Erythroblast (primary cell): ENCODE measurements at regions not wholly inside any gene's neighbourhood (a gene's known extent, or its start where the extent isn't known, plus 50 kb on each side); places are given as distances from the start of the nearest gene placed in this dataset.
"Not testable (repeated sequence)": the region's sequence is repeated elsewhere in the genome, so short reads cannot be mapped to it uniquely, and the experiment has no call there.

ENCODE experiments used
- GATA1 ChIP-seq: IDR thresholded peaks from 2 replicates; pipeline ENCODE4 v1.6.1; 2011; ENCODE audit warnings: low read depth, mild to moderate bottlenecking, control low read depth, low read length, moderate library complexity
- POLR2A ChIP-seq: IDR thresholded peaks from 2 replicates; pipeline ENCODE4 v1.6.1; 2011; ENCODE audit warnings: mild to moderate bottlenecking, low read length

DNA sequence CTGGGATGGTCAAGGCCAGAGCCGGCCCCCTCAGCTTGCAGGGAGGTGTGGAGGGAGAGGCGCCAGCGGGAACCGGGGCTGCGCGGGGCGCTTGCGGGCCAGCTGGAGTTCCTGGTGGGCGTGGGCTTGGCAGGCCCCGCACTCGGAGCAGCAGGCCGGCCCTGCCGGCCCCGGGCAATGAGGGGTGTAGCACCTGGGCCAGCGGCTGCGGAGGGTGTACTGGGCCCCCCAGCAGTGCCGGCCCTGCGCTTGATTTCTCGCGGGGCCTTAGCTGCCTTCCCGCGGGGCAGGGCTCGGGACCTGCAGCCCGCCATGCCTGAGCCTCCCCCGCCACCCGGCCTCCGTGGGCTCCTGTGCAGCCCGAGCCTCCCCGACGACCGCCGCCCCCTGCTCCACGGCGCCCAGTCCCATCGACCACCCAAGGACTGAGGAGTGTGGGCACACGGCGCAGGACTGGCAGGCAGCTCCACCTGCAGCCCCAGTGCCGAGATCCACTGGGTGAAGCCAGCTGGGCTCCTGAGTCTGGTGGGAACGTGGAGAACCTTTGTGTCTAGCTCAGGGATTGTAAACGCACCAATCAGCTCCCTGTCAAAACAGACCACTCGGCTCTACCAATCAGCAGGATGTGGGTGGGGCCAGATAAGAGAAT is 489.3 kb upstream of the COBL start:
- not testable (repeated sequence) for TF ChIP-seq POLR2A, GATA1
